CD4-positive, alpha-beta memory T cell (primary cell): ENCODE measurements at regions not wholly inside any gene's neighbourhood (a gene's known extent, or its start where the extent isn't known, plus 50 kb on each side); places are given as distances from the start of the nearest gene placed in this dataset.

Source experiments
- CTCF ChIA-PET: fragments of 350-600 bp; sonication (Branson Sonifier 250); formaldehyde crosslinking; loops from one replicate; lab custom pipeline; 2021; ENCODE audit warnings: inconsistent platforms; ENCODE audit not compliant: partially characterized antibody; lab: Charles Lee
- POLR2A ChIA-PET: fragments of 350-600 bp; sonication (Branson Sonifier 250); formaldehyde crosslinking; loops from one replicate; lab custom pipeline; 2021; ENCODE audit not compliant: partially characterized antibody; lab: Charles Lee
- DNase-seq, 5 donors: peaks; one replicate each; pipeline versions ENCODE4 v3.0.0 to v3.0.0-alpha.2; 2020 to 2022; ENCODE audit warnings: mixed read lengths in 1 of 5
- H3K27ac ChIP-seq: one replicate; pipeline ENCODE4 v1.7.0; 2013; ENCODE audit warnings: low read depth, low read length
- H3K27me3 ChIP-seq: 2 replicates; pipeline ENCODE4 v1.7.0; 2013; ENCODE audit warnings: mild to moderate bottlenecking, low read length, moderate library complexity; ENCODE audit not compliant: insufficient read depth
- H3K36me3 ChIP-seq: 2 replicates; pipeline ENCODE4 v1.7.0; 2013; ENCODE audit warnings: mild to moderate bottlenecking, low read length, moderate library complexity; ENCODE audit not compliant: insufficient read depth
- H3K4me1 ChIP-seq: 2 replicates; pipeline ENCODE4 v1.7.0; 2013; ENCODE audit warnings: mild to moderate bottlenecking, low read length, moderate library complexity; ENCODE audit not compliant: insufficient read depth
- H3K4me3 ChIP-seq, 2 donors: one replicate each; pipeline ENCODE4 v1.7.0; 2013; ENCODE audit warnings: low read length in 2 of 2, mild to moderate bottlenecking in 1 of 2
- H3K9me3 ChIP-seq, 2 donors: one replicate each; pipeline ENCODE4 v1.7.0; 2013; ENCODE audit warnings: low read length in 2 of 2, control low read depth in 1 of 2; ENCODE audit not compliant: control insufficient read depth in 1 of 2
- H3K27ac Mint-ChIP-seq, 7 donors: one replicate each; pipeline ENCODE4 v1.8.0; 2020 to 2021; ENCODE audit warnings: mixed read lengths in 7 of 7, mild to moderate bottlenecking in 6 of 7, inconsistent platforms in 3 of 7, moderate library complexity in 3 of 7
- H3K27me3 Mint-ChIP-seq, 2 donors: one replicate each; pipeline ENCODE4 v1.8.0; 2020 to 2021; ENCODE audit warnings: mixed read lengths in 2 of 2
- H3K36me3 Mint-ChIP-seq, 2 donors: one replicate each; pipeline ENCODE4 v1.8.0; 2020 to 2021; ENCODE audit warnings: mixed read lengths in 2 of 2, inconsistent platforms in 1 of 2, mild to moderate bottlenecking in 1 of 2
- H3K4me1 Mint-ChIP-seq, 4 donors: one replicate each; pipeline ENCODE4 v1.8.0; 2020 to 2021; ENCODE audit warnings: mixed read lengths in 4 of 4, mild to moderate bottlenecking in 1 of 4
- H3K4me3 Mint-ChIP-seq, 8 donors: one replicate each; pipeline ENCODE4 v1.8.0; 2020 to 2021; ENCODE audit warnings: mixed read lengths in 8 of 8, mild to moderate bottlenecking in 7 of 8, moderate library complexity in 6 of 8, inconsistent platforms in 3 of 8
- H3K9me3 Mint-ChIP-seq, 8 donors: one replicate each; pipeline ENCODE4 v1.8.0; 2020 to 2021; ENCODE audit warnings: mixed read lengths in 8 of 8, mild to moderate bottlenecking in 5 of 8, inconsistent platforms in 3 of 8, moderate library complexity in 1 of 8
- intact Hi-C: fragments of 100-400 bp; cut with micrococcal nuclease; formaldehyde crosslinking; loops from one replicate; pipeline ENCODE4 v1.15.1; 2023

- DNase-seq = no peak
- Histone ChIP-seq H3K27ac (no peak overlapping the region), H3K4me3 (no peak overlapping the region), H3K27me3 (no peaks in the 10 kb centered on the region), H3K4me1 (no peaks in the 10 kb centered on the region), H3K36me3 (no peaks in the 10 kb centered on the region), H3K9me3 (peaks cover 0 to 13% of the 10 kb centered on the region in 2 donors)
- H3K27me3 Mint-ChIP-seq = no peaks in the 10 kb centered on the region
- no peak overlapping the region for H3K27ac Mint-ChIP-seq
- CTCF ChIA-PET = no interaction called here
- peaks cover 5 to 67% (median 30%) of the 10 kb centered on the region in 8 donors for H3K9me3 Mint-ChIP-seq
- intact Hi-C loops = no loop called here
- H3K4me3 Mint-ChIP-seq = no peak overlapping the region
- H3K4me1 Mint-ChIP-seq = no peaks in the 10 kb centered on the region
- POLR2A ChIA-PET = no interaction called here
- no peaks in the 10 kb centered on the region for H3K36me3 Mint-ChIP-seq
These were observed 1590.0 kb upstream of the PCDH20 start for GRCh38 chr13:63005625-63006024.

- ChIA-PET CTCF (no interaction called here), POLR2A (no interaction called here)
- H3K27me3 Mint-ChIP-seq = no peaks in the 10 kb centered on the region
- no peaks in the 10 kb centered on the region for H3K36me3 Mint-ChIP-seq
- no peaks in the 10 kb centered on the region for H3K4me1 Mint-ChIP-seq
- no peaks in the 10 kb centered on the region for H3K27me3 ChIP-seq
- no peaks in the 10 kb centered on the region for H3K9me3 ChIP-seq
- no peaks in the 10 kb centered on the region for H3K4me1 ChIP-seq
- H3K4me3 ChIP-seq = no peak overlapping the region
- no peaks in the 10 kb centered on the region for H3K36me3 ChIP-seq
- H3K27ac ChIP-seq = no peak overlapping the region
- H3K4me3 Mint-ChIP-seq = no peak overlapping the region
- H3K9me3 Mint-ChIP-seq = peaks cover 0 to 36% (median 20%) of the 10 kb centered on the region in 8 donors
- H3K27ac Mint-ChIP-seq = no peak overlapping the region
- DNase-seq = no peak
- intact Hi-C loops = no loop called here
These were observed 1582.0 kb upstream of the PCDH20 start for GRCh38 chr13:62997696-62998095.

GRCh38 chr13:62997038-62997599 lies 1581.5 kb upstream of the PCDH20 start:
- no peak overlapping the region for H3K27ac Mint-ChIP-seq
- H3K36me3 Mint-ChIP-seq = no peaks in the 10 kb centered on the region
- no peaks in the 10 kb centered on the region for H3K4me1 ChIP-seq
- H3K36me3 ChIP-seq = no peaks in the 10 kb centered on the region
- H3K27ac ChIP-seq = no peak overlapping the region
- CTCF ChIA-PET = no interaction called here
- intact Hi-C loops = no loop called here
- H3K4me1 Mint-ChIP-seq = no peaks in the 10 kb centered on the region
- no peaks in the 10 kb centered on the region for H3K27me3 ChIP-seq
- no peak overlapping the region for H3K4me3 Mint-ChIP-seq
- no peak for DNase-seq
- POLR2A ChIA-PET = no interaction called here
- H3K9me3 Mint-ChIP-seq = peaks cover 0 to 36% (median 15%) of the 10 kb centered on the region in 8 donors
- H3K9me3 ChIP-seq = no peaks in the 10 kb centered on the region
- no peak overlapping the region for H3K4me3 ChIP-seq
- H3K27me3 Mint-ChIP-seq = no peaks in the 10 kb centered on the region

- Mint-ChIP-seq H3K4me1 (no peaks in the 10 kb centered on the region), H3K27me3 (no peaks in the 10 kb centered on the region), H3K9me3 (peaks cover 3 to 21% (median 12%) of the 10 kb centered on the region in 8 donors), H3K4me3 (no peak overlapping the region), H3K36me3 (no peaks in the 10 kb centered on the region), H3K27ac (no peak overlapping the region)
- intact Hi-C loops = no loop called here
- no peak for DNase-seq
- ChIA-PET CTCF (no interaction called here), POLR2A (no interaction called here)
- Histone ChIP-seq H3K4me3 (no peak overlapping the region), H3K4me1 (no peaks in the 10 kb centered on the region), H3K9me3 (no peaks in the 10 kb centered on the region), H3K36me3 (no peaks in the 10 kb centered on the region), H3K27me3 (no peaks in the 10 kb centered on the region), H3K27ac (no peak overlapping the region)
These were observed 1558.2 kb upstream of the PCDH20 start for GRCh38 chr13:62973804-62974203.

GRCh38 chr13:62964522-62964921 lies 1548.9 kb upstream of the PCDH20 start:
- no peaks in the 10 kb centered on the region for H3K27me3 ChIP-seq
- intact Hi-C loops = no loop called here
- no peaks in the 10 kb centered on the region for H3K36me3 Mint-ChIP-seq
- no peak overlapping the region for H3K27ac Mint-ChIP-seq
- H3K4me3 Mint-ChIP-seq = no peak overlapping the region
- peaks cover 9 to 48% (median 22%) of the 10 kb centered on the region in 8 donors for H3K9me3 Mint-ChIP-seq
- no peak overlapping the region for H3K27ac ChIP-seq
- no peaks in the 10 kb centered on the region for H3K4me1 Mint-ChIP-seq
- DNase-seq = no peak
- H3K36me3 ChIP-seq = no peaks in the 10 kb centered on the region
- no peaks in the 10 kb centered on the region for H3K27me3 Mint-ChIP-seq
- ChIA-PET CTCF (no interaction called here), POLR2A (no interaction called here)
- H3K4me3 ChIP-seq = no peak overlapping the region
- H3K9me3 ChIP-seq = no peaks in the 10 kb centered on the region
- H3K4me1 ChIP-seq = no peaks in the 10 kb centered on the region

GRCh38 chr13:62960723-62961122 lies 1545.1 kb upstream of the PCDH20 start:
- Mint-ChIP-seq H3K4me1 (no peaks in the 10 kb centered on the region), H3K27ac (no peak overlapping the region), H3K9me3 (peaks cover 4 to 36% (median 13%) of the 10 kb centered on the region in 8 donors), H3K4me3 (no peak overlapping the region), H3K36me3 (no peaks in the 10 kb centered on the region), H3K27me3 (no peaks in the 10 kb centered on the region)
- ChIA-PET CTCF (no interaction called here), POLR2A (no interaction called here)
- H3K4me3 ChIP-seq = no peak overlapping the region
- H3K9me3 ChIP-seq = no peaks in the 10 kb centered on the region
- H3K27ac ChIP-seq = no peak overlapping the region
- H3K4me1 ChIP-seq = no peaks in the 10 kb centered on the region
- intact Hi-C loops = no loop called here
- DNase-seq = no peak
- H3K27me3 ChIP-seq = no peaks in the 10 kb centered on the region
- no peaks in the 10 kb centered on the region for H3K36me3 ChIP-seq

GRCh38 chr13:62933809-62934208 lies 1518.2 kb upstream of the PCDH20 start:
- ChIA-PET CTCF (no interaction called here), POLR2A (no interaction called here)
- H3K4me3 ChIP-seq = no peak overlapping the region
- intact Hi-C loops = no loop called here
- H3K27me3 ChIP-seq = no peaks in the 10 kb centered on the region
- no peak for DNase-seq
- H3K27ac ChIP-seq = no peak overlapping the region
- no peaks in the 10 kb centered on the region for H3K36me3 ChIP-seq
- Mint-ChIP-seq H3K9me3 (peaks cover 0 to 13% (median 4%) of the 10 kb centered on the region in 8 donors), H3K27ac (no peak overlapping the region), H3K4me3 (no peak overlapping the region), H3K36me3 (no peaks in the 10 kb centered on the region), H3K4me1 (no peaks in the 10 kb centered on the region), H3K27me3 (no peaks in the 10 kb centered on the region)
- no peaks in the 10 kb centered on the region for H3K4me1 ChIP-seq
- no peaks in the 10 kb centered on the region for H3K9me3 ChIP-seq
